ENCODE measurements at regions not wholly inside any gene's neighbourhood (a gene's known extent, or its start where the extent isn't known, plus 50 kb on each side); places are given as distances from the start of the nearest gene placed in this dataset.

DNA sequence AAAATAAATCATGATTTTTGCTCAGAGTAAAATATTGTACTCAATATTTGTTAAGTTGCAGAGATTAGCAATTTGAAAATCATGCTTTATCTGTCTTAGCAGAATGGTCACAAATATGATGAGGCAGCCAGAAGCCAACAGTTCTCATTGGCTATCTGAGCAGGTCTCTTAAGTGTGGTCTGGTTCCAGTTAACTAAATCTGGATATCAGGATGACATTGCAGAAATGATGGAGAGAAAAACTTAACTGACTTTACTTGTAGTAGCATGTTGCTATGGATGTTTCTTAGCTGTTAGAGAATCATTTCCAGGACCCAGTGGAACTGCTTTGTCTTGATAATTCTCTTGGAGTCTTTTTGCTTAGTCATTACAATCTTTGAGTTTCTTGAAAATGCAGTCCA lies 1070.3 kb downstream of the JRKL start:
- intact Hi-C loops (cut with micrococcal nuclease) = no loop called here
- no peak for ATAC-seq

DNA sequence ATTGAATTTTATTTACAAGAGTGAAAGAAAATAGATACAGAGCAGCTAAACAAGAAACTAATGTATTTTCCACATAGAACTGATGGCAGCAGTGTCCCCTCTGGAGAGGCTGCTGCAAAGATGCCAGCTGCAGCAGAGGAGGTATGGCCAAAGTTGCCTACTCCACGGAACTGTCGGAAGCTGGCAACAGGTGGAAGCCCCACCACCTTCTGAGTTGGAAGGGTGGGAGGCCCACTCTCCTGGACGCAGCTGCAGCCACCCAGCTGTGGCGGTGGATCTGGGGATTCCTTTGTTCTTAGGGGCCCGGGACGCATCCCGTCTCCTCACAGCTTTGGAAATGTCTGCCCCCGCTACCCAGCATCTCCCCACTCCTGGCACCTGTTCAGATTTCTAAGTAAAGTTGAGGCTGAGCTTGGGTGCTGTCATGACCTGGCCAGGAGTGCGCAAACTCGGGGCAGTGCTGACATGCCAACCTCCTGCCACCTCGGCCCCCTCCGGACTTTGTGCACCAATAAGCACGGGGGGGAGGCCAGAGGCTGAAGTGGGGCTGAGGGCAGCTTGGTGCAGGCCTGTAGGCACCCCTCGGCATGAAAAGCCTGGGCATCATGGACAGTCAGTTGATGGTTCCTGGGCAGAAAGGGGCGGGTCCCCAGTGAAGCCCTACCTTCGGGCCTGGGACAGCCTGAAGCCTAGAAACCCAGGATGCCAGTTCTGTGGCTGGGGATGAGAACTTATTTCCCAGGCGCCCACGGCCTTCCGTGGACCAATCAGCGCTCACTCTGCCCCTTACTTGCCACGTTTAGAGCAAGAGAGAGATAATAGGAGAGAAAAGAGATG lies 1071.4 kb downstream of the JRKL start:
- H3K9ac ChIP-seq (ENCODE audit: low read length) = no peak overlapping the region
- H3K9me3 ChIP-seq (ENCODE audit: low read length) = peaks cover 11% of the 10 kb centered on the region; the same call in 1 of the 2 replicates
- intact Hi-C loops (cut with micrococcal nuclease) = no loop called here
- ATAC-seq (no peak), DNase-seq (no peak)
- H3K27me3 ChIP-seq (ENCODE audit: low read length) = no peaks in the 10 kb centered on the region
- H3K36me3 ChIP-seq (ENCODE audit: low read depth, low read length) = no peaks in the 10 kb centered on the region
- CTCF ChIA-PET = no interaction called here
- no peaks in the 10 kb centered on the region for H3K4me1 ChIP-seq (ENCODE audit: insufficient read depth, low read length)
- TF ChIP-seq CTCF (conservative IDR thresholded peaks at IDR 0.05; ENCODE audit: low read depth, low read length) = no peak
- TF ChIP-seq EZH2 (IDR thresholded peaks at IDR 0.05; ENCODE audit: low read length, unreplicated experiment) = no peak
- no peak for TF ChIP-seq EZH2phosphoT487 (IDR thresholded peaks at IDR 0.05; ENCODE audit: borderline replicate concordance, low read length)
- BruUV-seq (replicated peaks) = no TSS peak
- no peaks in the 10 kb centered on the region for H3K79me2 ChIP-seq (ENCODE audit: low read length)
- H4K20me1 ChIP-seq (ENCODE audit: low read length) = no peaks in the 10 kb centered on the region
- H3K9me2 ChIP-seq (replicated peaks; ENCODE audit: low read length) = no peaks in the 10 kb centered on the region
- H3K4me2 ChIP-seq (ENCODE audit: low read length) = no peak overlapping the region
- no peak overlapping the region for H3K27ac ChIP-seq (ENCODE audit: low read length)
- H2AFZ ChIP-seq (ENCODE audit: low read length) = 0 out of 2 replicates have a peak overlapping the region, but pooled peaks have one; percentile 23
- no peaks in the 10 kb centered on the region for H3F3A ChIP-seq (ENCODE audit: low read length, unreplicated experiment)
- POLR2A ChIA-PET (ENCODE audit: unreplicated experiment) = no interaction called here
- no peak overlapping the region for H3K4me3 ChIP-seq (ENCODE audit: low read length)

More for the DNA sequence above, 1070.3 kb downstream of the JRKL start:
- DNase-seq = no peak
- POLR2A ChIA-PET (ENCODE audit: unreplicated experiment) = no interaction called here
- CTCF ChIA-PET = no interaction called here
- no TSS peak for BruUV-seq (replicated peaks)
- Histone ChIP-seq H3K9ac (ENCODE audit: low read length) (no peak overlapping the region), H3K36me3 (ENCODE audit: low read depth, low read length) (no peaks in the 10 kb centered on the region), H3F3A (ENCODE audit: low read length, unreplicated experiment) (no peaks in the 10 kb centered on the region), H3K4me3 (ENCODE audit: low read length) (no peak overlapping the region), H4K20me1 (ENCODE audit: low read length) (no peaks in the 10 kb centered on the region), H3K4me1 (ENCODE audit: insufficient read depth, low read length) (no peaks in the 10 kb centered on the region), H3K79me2 (ENCODE audit: low read length) (no peaks in the 10 kb centered on the region), H3K9me2 (replicated peaks; ENCODE audit: low read length) (no peaks in the 10 kb centered on the region), H3K9me3 (ENCODE audit: low read length) (peaks cover 5% of the 10 kb centered on the region; the same call in 1 of the 2 replicates), H3K27ac (ENCODE audit: low read length) (no peak overlapping the region), H3K27me3 (ENCODE audit: low read length) (no peaks in the 10 kb centered on the region), H2AFZ (ENCODE audit: low read length) (no peak overlapping the region), H3K4me2 (ENCODE audit: low read length) (no peak overlapping the region)
- TF ChIP-seq EZH2 (IDR thresholded peaks at IDR 0.05; ENCODE audit: low read length, unreplicated experiment) (no peak), CTCF (conservative IDR thresholded peaks at IDR 0.05; ENCODE audit: low read depth, low read length) (no peak), EZH2phosphoT487 (IDR thresholded peaks at IDR 0.05; ENCODE audit: borderline replicate concordance, low read length) (no peak)

DNA sequence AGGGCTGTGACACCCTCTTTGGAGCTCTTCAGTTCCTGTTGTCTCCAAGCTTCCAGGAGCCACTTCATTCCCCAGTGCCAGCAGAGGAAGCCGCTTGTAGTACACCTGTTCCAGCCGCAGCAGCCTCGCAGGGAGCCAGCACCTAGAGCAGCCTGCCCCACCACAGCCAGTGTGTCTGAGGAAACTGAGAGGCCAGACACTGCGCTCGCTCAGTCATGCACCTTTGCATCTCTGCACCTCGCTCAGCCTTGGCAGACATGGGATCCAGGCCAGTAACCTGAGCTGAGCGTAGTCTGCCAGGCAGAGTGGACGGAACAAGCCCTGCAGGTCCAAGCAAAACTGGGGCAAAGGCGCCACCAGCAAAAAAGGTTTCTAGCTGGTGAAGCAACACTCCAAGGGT lies 1072.1 kb downstream of the JRKL start:
- Histone ChIP-seq H3K36me3 (ENCODE audit: low read depth, low read length) (no peaks in the 10 kb centered on the region), H3K9me2 (replicated peaks; ENCODE audit: low read length) (no peaks in the 10 kb centered on the region), H2AFZ (ENCODE audit: low read length) (0 out of 2 replicates have a peak overlapping the region, but pooled peaks have one; percentile 23), H3K27ac (ENCODE audit: low read length) (no peak overlapping the region), H3K9me3 (ENCODE audit: low read length) (peaks cover 11% of the 10 kb centered on the region; the same call in 1 of the 2 replicates), H3K4me2 (ENCODE audit: low read length) (no peak overlapping the region), H3K4me3 (ENCODE audit: low read length) (no peak overlapping the region), H3K9ac (ENCODE audit: low read length) (no peak overlapping the region), H3K27me3 (ENCODE audit: low read length) (no peaks in the 10 kb centered on the region), H3K79me2 (ENCODE audit: low read length) (no peaks in the 10 kb centered on the region), H4K20me1 (ENCODE audit: low read length) (no peaks in the 10 kb centered on the region), H3F3A (ENCODE audit: low read length, unreplicated experiment) (no peaks in the 10 kb centered on the region), H3K4me1 (ENCODE audit: insufficient read depth, low read length) (no peaks in the 10 kb centered on the region)
- intact Hi-C loops (cut with micrococcal nuclease) = no loop called here
- ATAC-seq = no peak
- ChIA-PET CTCF (no interaction called here), POLR2A (ENCODE audit: unreplicated experiment) (no interaction called here)
- TF ChIP-seq EZH2 (IDR thresholded peaks at IDR 0.05; ENCODE audit: low read length, unreplicated experiment) = no peak
- no peak for TF ChIP-seq EZH2phosphoT487 (IDR thresholded peaks at IDR 0.05; ENCODE audit: borderline replicate concordance, low read length)
- no peak for TF ChIP-seq CTCF (conservative IDR thresholded peaks at IDR 0.05; ENCODE audit: low read depth, low read length)
- DNase-seq = peak; percentile 21
- BruUV-seq (replicated peaks) = no TSS peak
